Fibroblast of upper back skin (primary cell): ENCODE measurements at regions not wholly inside any gene's neighbourhood (a gene's known extent, or its start where the extent isn't known, plus 50 kb on each side); places are given as distances from the start of the nearest gene placed in this dataset.
"Not testable (repeated sequence)": the region's sequence is repeated elsewhere in the genome, so short reads cannot be mapped to it uniquely, and the experiment has no call there.

Source experiments
- DNase-seq: peaks from one replicate; pipeline ENCODE4 v3.0.0-alpha.2; 2013

DNA sequence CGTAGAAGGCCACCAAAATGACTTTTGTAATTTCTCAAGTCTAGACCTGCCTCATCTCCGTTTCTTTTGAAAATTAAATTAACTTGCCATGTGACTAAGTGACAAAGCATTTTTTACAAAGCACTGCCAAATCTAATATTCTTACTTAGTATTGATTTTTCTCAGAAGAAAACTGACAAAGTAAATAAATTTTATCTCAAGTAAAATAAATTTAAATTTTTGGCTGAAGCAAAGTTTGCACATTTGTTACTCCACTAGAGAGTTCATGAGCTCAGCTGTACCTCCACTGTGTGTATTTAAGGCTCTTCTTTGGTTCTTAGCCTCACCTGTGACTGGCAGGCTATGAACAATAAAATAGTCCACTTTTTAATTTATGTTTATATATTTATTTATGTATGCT lies 441.1 kb upstream of the PCDH10 start:
- DNase-seq, result no peak

DNA sequence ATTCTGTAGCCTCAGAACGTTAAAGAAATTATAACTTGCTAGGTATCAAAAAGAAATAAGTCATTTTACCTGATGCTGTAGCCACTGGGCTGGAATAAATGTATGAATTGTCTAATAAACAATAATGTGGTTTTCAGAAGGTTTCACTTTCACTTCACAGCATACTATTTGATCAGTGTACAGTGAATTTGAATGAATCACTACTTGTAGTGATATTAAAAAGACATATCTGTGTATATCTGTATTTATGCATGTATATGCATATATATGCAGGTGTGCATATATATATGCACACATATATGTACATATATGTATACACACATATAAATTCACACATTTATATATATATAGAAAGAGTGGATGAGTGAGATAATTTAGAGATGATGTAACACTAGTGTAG lies 440.0 kb upstream of the PCDH10 start:
- DNase-seq, result no peak

DNA sequence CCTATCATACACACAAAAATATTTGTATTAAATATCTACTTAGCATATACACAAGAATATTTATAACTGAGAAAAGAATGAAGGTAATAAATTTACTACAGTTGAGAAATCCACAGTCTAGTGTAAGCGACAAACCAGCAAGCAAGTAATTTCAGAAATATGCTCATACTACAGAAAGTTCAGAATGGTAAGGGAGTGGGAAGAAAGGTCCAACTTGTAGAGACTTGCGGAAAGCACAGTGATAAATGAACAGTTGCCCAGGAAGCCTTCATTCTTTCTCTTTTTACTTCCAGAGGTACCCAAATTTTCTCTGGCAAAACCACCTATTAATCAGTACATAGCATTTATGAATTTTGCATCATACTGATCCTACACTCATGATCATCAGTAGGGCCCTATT lies 438.1 kb upstream of the PCDH10 start:
- DNase-seq, result no peak

DNA sequence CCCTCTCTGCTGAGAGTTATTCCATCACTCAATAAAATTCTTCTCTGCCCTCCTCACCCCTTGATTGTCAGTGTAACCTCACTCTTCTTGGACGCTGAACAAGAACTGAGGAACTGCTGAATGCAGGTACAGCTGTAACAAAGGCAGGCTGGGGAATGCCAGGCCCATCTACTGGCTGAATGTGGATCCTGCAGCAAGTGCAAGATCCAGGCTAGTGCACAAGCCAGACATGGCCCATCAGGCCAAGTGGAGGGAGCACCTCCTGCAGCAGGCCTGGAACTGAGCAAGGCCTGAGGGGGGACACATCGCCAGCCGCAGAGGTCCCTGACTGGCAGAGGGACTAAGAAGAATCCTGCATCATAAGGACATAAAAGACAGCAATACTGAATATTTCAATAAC lies 411.8 kb upstream of the PCDH10 start:
- DNase-seq, result no peak

DNA sequence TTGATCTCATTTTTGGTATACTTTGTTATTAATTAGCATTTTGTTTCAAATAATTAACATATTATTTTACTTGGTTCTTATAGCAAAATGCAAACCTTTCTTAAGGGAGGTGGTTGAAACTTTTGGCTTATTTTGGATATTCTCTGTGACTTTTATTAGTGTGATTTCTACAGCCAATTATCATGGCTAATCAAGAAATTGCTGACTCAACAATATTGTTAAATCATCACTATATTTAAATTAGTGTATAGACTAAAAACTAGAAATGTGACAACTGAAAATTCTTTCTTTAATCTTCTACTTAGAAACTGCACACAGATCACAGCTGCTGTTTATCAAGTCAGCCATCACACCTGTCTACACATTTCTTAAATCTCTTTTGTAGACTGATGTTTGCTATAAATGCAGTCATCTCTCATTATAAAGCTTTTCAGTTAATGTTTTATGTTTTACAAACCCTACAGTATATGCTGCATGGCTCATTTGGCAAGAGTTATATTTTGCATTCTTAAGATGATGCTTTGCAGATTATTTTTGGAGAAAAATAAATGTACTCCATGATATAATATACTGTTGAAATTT lies 389.8 kb upstream of the PCDH10 start:
- DNase-seq, result no peak

DNA sequence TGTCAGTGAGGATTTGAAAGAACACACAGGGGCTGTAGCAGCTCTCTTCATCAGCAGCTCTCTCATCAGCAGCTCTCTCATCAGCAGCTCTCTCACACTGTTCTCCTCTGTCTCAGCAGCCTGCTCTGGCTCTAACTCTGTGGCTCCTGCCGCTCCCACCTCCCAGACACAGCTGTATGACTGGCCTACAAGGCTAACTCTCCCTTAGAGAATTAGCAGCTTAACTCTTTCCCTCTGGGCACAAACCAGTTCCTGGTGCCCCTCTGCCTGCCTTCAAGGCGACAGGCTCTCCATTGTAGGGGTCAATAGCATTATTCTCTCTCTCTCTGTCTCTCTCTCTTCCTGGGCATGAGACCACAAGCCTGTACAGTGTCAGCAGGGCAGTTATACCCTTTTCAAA lies 385.6 kb upstream of the PCDH10 start:
- no peak for DNase-seq

DNA sequence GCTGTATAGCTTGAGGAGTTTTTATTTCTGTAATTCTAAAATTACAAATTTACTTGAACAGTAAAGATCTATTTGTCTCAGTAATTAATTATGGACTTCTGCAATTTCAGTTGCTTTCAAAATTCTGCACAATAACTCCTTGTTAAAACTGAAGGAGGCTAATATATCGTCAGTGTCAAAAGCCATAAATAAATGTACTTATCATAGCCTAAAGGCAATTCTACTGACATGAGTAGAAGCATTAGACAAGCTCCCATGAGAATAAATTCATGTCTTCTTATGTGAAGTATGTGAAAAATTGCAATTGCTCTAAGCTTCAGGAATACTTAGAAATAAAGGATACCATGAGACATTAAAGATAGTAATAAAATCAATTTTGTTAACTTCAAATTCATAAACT lies 381.2 kb upstream of the PCDH10 start:
- no peak for DNase-seq

DNA sequence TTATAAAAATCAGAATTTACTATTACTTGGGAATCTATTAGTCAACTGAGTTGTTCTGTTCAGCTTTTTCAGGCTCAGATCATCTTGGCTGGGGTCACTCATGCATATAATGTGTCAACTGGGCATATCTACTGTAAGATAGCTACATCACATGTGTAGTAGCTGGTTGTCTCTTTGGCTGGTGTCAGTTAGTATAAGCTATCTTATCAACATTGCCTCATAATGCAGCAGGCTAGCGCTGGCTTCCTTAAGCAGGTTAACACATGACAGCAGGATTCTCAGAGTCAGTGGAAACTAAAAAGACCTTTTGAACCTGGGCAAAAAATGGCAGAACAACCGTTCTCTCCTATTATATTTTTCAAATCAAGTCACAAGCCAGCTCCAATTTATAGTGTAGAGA lies 378.3 kb upstream of the PCDH10 start:
- no peak for DNase-seq

DNA sequence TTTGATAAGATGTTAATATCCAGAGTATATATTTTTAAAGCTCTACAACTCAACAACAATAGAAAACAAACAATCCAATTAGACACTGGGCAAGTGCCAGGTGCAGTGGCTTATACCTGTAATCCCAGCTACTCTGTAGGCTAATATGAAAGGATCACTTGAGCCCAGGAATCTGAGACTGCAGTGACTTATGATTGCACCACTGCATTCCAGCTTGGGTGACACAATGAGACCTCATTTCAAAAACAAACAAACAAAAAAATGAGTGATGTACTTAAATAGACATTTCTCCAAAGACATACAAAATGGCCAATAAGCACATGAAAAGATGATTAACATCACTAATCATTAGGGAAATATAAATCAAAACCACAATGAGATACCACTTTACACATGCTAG lies 356.8 kb upstream of the PCDH10 start:
- no peak for DNase-seq

DNA sequence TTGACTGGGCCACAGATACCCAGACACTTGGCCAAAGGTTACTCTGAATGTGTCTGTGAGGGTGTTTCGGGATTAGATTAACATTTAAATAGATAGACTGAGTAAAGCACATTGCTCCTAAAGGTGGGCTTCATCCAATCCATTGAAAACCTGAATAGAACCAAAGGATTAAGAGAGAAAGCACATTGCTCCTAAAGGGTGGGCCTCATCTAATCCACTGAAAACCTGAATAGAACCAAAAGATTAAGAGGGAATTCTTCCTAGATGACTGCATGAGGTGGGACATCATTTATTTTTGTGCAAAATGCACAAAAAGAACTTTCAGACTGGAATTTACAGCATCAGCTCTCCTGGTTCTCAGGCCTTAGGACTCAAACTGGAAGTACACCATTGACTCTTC lies 351.2 kb upstream of the PCDH10 start:
- no peak for DNase-seq

DNA sequence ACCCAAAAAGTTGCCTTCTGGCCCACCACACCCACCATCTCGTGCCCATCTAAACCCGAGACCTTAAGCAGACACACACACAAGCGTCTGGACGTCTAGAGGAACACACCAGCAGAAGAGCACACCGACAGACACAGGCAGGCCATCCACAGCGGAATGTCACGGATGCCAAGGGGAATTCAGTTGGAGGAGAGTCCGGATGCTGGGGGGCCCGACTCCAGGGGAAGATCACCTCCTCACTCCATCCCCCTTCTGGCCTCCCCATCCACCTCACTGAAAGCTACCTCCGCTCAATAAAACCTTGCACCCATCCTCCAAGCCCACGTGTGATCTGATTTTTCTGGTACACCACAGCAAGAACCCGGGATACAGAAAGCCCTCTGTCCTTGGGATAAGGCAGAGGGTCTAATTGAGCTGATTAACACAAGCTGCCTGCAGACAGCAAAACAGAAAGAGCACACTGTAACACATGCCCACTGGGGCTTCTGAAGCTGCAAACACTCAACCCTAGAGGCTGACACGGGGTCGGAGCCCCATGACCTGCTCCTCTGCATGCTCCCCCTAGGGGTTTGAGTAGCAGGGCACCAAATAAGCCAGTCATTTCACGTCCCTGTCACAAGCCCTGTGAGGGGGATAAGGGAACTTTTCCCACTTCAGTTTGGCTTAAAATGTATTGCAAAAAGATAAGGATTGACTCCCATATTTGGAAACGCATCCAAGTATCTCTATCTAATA lies 339.6 kb upstream of the PCDH10 start:
- no peak for DNase-seq

DNA sequence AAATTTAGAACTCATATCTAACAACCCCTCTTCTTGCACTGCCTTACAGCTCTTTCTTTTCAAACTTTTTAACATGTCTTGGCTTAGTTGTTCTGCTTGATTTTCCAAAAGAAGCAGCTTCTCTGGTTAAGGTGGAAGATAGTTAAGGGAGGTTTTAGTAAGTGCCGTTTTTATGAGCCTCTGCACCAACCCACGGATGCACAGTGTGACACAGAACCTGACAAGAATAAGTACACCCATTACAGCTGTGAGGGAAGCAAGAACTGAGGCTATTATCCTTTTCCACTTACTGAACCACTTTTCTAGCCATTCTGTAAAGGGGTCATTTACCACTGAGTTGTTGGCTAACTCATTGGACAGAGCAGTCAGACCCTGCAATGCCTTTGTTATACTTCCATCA lies 336.0 kb upstream of the PCDH10 start:
- not testable (repeated sequence) for DNase-seq

DNA sequence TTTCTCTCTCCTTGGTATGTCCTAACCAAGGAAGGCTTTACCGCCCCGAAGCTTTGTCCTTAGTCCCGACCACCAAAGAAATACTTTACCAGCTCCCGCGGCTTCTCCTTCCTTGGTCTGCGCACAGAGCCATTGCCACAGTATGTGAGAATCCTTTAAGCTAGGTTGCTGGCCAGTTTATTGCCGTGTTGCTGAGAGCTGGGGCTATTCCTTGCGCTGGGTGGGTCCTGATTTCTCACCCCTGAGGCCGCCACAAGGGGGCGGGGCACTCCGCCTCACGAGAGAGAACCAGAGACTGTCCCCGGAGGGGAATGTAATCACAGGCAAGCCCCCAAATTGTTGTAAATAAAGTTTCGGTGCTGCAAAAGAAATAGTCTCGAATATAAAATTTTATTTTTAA lies 331.0 kb upstream of the PCDH10 start:
- no peak for DNase-seq

DNA sequence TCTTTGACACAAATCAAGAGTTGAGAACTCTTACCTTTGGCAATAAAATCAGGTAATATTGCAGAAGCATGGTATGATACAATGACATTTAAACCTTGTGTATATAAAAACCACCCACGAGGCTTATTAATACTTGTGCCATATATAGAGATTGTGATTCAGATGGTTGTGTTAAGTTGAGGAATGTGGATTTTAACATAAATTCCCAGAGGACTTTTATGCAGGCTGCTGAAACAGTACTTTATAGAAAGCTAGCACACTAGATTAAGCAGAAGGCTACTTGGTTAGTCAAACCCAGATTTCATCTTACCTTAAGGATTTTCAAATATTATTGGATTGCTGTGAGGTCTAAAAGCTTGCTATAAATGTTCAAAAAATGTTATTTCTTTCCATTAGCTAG lies 325.7 kb upstream of the PCDH10 start:
- DNase-seq, result no peak

DNA sequence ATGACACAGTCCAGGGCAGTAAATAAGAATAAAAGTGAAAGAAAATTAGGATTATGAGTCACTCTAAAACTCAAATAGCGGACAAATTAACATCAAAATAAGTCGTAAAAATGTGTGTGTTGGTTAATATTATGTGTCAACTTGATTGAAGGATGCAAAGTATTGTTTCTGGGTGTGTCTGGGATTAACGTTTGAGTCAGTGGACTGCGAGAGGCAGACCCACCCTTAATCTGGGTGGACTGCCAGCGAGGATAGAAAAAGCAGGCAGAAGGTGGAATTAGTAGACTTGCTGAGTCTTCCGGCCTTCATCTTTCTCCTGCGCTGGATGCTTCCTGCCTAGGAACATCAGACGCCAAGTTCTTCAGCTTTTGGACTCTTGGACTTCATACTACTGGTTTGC lies 324.3 kb upstream of the PCDH10 start:
- no peak for DNase-seq

DNA sequence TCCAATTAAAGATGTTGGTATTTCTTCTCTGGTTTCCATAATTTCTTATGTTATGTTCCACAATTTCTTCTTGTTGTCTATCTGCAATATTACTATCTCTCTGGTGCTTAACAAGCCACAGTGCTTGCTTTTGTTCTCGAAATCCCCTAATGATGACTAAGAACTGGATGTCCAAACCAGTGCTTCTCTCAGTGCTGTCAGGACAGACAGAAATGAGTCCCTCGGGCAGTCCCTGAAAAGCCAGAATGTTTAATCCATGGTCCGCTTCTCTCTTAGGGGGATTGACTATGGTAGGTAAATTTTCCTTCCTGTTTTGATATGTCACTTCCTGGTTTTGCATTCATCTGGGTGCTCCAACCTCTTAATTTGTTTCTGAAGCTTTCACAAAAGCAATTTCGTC lies 321.6 kb upstream of the PCDH10 start:
- no peak for DNase-seq

DNA sequence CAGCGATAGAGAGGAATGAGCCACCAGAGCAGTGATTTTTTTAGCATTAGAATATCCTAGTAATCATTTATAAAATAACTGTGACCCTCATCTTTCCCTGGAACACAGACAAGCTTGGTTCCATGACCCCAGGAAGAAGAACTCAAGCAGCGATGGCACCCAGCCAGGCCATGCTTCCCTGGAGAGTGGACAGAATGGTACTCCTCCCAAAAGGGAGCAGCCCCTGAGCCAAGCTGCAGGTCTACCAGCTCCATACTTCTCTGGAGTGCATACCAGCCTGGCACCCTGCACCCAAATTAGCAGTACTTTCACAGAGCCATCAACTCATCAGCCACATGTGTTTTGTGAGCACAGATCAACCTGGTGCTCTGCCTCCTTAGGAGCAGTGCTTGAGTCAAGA lies 310.9 kb upstream of the PCDH10 start:
- no peak for DNase-seq

DNA sequence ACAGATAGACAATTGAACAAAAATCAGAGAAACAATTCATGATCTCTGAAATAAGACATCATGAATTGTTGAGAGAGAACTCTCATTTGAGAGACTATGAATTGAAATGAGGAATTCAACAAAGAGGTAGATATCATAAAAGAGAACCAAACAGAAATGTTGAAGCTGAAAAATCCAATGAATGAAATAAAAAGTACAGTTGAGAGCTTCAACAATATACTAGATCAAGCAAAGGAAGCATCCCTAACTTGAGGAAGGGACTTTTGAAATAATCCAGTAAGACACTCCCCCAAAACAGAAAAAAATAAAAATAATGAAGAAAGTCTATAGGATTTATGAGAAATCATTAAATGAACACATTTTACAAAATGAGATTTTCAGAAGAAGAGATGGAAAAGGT lies 310.0 kb upstream of the PCDH10 start:
- DNase-seq, result no peak

DNA sequence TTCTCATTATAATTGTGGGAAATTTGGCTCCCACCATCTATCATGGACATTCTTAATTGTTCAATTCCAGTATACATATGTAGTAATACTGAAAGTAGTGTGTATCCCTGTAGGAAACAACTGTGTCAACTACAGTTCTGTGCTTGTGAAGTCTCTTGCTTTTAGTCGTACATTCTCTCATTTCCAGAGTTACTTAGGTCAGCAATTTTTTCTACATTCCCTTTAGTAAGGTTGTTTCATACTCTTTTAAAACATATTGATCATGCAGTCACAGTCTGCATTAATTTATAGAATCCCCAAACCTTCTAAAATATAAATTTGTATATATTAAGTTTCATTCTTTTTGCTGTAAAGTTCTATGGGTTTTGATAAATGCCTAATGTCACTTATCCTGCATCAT lies 289.2 kb upstream of the PCDH10 start:
- no peak for DNase-seq

DNA sequence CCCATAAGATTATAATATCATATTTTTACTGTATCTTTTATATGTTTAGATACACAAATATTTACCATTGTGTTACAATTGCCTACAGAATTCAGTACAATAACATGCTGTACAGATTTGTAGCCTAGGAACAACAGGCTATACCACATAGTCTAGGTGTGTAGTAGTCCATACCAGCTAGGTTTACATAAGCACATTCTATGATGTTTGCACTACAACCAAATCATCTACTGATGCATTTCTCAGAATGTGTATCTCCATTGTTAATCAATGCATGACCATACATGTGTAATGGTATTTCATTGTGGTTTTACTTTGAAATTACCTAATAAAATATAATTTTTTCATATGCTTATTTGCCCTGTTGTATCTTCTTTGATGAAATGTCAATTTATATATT lies 288.1 kb upstream of the PCDH10 start:
- DNase-seq, result no peak

DNA sequence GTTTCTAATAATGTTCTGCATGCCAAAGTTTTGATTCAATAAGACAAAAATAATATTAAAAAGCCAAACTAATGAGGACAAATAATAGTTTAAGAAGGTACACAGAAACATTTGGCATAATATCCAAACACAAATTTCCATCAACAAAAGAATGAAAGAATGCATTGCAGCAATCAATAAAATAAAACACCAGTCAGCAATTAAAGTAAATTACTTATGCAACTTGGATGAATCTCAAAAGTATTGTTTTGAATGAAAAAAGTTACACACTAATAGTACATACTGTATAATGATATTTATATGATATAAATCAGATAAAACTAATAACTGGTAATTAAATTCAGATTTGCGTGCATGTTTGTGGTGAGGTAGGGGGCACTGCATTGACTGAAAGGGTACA lies 285.5 kb upstream of the PCDH10 start:
- DNase-seq, result no peak

DNA sequence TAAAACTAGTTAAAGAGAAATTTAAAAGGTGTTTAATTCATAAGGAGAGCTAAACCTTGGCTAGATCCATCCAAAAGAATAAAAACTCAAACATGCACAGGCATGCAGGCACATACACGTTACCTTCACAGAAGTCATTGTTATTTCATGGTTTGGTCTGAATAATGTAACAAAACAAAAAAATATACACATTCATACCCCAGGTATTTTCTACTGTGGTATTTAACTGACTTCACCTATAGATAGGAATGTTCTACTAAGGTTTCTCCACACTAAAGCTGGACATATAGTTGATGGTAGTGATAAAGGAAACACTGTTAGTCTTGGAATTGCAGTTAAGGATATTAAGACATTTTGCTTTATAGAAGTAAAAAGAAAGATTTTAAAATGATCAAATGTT lies 283.6 kb upstream of the PCDH10 start:
- no peak for DNase-seq

DNA sequence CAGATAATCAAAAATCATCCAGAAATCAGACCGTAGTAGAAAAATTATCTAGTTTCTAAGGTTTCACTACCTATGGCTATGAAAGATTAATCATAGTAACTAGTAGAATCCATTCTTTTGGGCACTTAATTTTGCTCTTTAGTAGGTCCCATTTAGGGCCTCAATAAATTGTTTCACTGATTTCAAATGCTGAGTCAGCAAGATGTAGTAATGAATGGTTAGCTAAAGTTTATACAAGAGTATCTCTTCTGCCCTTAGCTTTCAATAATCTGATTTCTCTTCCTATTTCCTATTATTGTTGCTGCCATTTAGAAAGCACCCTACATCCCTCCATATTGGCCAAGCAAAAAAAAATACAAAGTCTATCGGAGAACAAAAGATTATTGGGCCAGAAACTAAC lies 283.2 kb upstream of the PCDH10 start:
- no peak for DNase-seq

DNA sequence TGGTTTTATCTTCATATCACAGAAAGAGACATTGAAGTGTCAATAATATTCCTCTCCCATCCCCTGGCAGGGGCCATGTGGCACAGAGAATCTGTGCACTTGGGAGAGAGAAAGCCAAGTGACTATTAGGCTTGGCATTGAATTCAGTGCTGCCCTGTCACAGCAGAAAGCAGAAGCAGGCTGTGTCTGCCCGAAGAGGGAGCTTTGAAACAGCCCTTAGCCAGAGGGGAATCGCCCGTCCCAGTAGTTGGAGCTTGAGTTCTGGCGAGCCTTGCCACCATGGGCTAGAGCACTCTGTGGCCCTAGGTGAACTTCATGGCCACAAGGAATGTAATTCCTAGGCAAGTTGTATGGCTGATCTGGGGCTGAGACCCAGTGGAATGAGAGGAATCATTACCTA lies 282.5 kb upstream of the PCDH10 start:
- no peak for DNase-seq

DNA sequence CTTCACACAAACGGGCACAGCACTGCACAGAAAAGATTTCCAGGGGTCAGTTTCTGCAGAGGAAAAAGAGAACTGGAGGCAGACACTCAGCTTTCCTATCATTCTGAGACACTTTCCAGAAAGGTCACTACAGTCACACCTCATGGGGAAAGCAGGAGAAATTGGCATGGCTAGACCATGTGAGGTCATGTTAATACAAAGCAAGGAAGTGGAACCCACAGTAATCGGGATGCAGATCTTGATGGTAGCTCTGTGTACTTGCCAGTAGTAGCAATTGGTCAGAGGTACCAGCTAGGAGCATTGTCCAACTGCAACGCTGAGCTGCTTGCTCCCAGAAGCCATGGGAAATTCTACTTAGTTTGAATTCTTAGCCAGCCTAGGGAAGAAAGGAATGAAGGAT lies 255.3 kb upstream of the PCDH10 start:
- DNase-seq, result no peak
